Neural crest cell (in vitro differentiated cells): ENCODE measurements at regions not wholly inside any gene's neighbourhood (a gene's known extent, or its start where the extent isn't known, plus 50 kb on each side); places are given as distances from the start of the nearest gene placed in this dataset.

Experiments
- DNase-seq: peaks from one replicate; pipeline ENCODE4 v3.0.0; 2021; ENCODE audit warnings: low read depth, mixed read lengths, low spot score
- H3K27ac Mint-ChIP-seq: one replicate; pipeline ENCODE4 v1.8.0; 2021; ENCODE audit warnings: mild to moderate bottlenecking, mixed read lengths; ENCODE audit not compliant: unreplicated experiment
- H3K27me3 Mint-ChIP-seq: 2 replicates; pipeline ENCODE4 v1.8.0; 2021; ENCODE audit warnings: low read depth, mild to moderate bottlenecking, mixed read lengths
- H3K36me3 Mint-ChIP-seq: 2 replicates; pipeline ENCODE4 v1.8.0; 2021; ENCODE audit warnings: low read depth, mild to moderate bottlenecking, mixed read lengths
- H3K4me1 Mint-ChIP-seq: 2 replicates; pipeline ENCODE4 v1.8.0; 2021; ENCODE audit warnings: mixed read lengths
- H3K4me3 Mint-ChIP-seq: one replicate; pipeline ENCODE4 v1.8.0; 2021; ENCODE audit warnings: mild to moderate bottlenecking, mixed read lengths
- H3K9me3 Mint-ChIP-seq: 2 replicates; pipeline ENCODE4 v1.8.0; 2021; ENCODE audit warnings: mixed read lengths
- CTCF ChIP-seq: fragments of 200-600 bp; sonication (generic); conservative IDR thresholded peaks from 2 replicates; pipeline ENCODE4 v1.5.0; 2021; ENCODE audit warnings: antibody characterized with exemption, mild to moderate bottlenecking

- Mint-ChIP-seq H3K27me3 (no peaks in the 10 kb centered on the region), H3K36me3 (no peaks in the 10 kb centered on the region), H3K4me1 (peaks cover 4% of the 10 kb centered on the region), H3K4me3 (no peak overlapping the region), H3K27ac (no peak overlapping the region), H3K9me3 (peaks cover 3% of the 10 kb centered on the region)
- TF ChIP-seq CTCF: no peak
- no peak for DNase-seq
Observed at GRCh38 chr3:153624310-153625030, 462.4 kb downstream of the RAP2B start.

GRCh38 chr3:153625506-153625905 is 463.5 kb downstream of the RAP2B start:
- Mint-ChIP-seq H3K9me3 (peaks cover 3% of the 10 kb centered on the region), H3K4me3 (no peak overlapping the region), H3K36me3 (no peaks in the 10 kb centered on the region), H3K27me3 (no peaks in the 10 kb centered on the region), H3K4me1 (peaks cover 4% of the 10 kb centered on the region), H3K27ac (no peak overlapping the region)
- no peak for TF ChIP-seq CTCF
- DNase-seq: no peak

- peaks cover 4% of the 10 kb centered on the region for H3K4me1 Mint-ChIP-seq
- no peaks in the 10 kb centered on the region for H3K27me3 Mint-ChIP-seq
- no peak for DNase-seq
- H3K4me3 Mint-ChIP-seq: no peak overlapping the region
- H3K36me3 Mint-ChIP-seq: no peaks in the 10 kb centered on the region
- TF ChIP-seq CTCF: no peak
- no peaks in the 10 kb centered on the region for H3K9me3 Mint-ChIP-seq
- H3K27ac Mint-ChIP-seq: no peak overlapping the region
Observed at GRCh38 chr3:153626158-153626557, 464.1 kb downstream of the RAP2B start.

GRCh38 chr3:153628591-153628990 is 466.6 kb downstream of the RAP2B start:
- no peak for TF ChIP-seq CTCF
- Mint-ChIP-seq H3K4me1 (no peaks in the 10 kb centered on the region), H3K9me3 (no peaks in the 10 kb centered on the region), H3K27ac (no peak overlapping the region), H3K36me3 (no peaks in the 10 kb centered on the region), H3K4me3 (no peak overlapping the region), H3K27me3 (no peaks in the 10 kb centered on the region)
- no peak for DNase-seq

GRCh38 chr3:153629148-153629547 is 467.1 kb downstream of the RAP2B start:
- H3K9me3 Mint-ChIP-seq: no peaks in the 10 kb centered on the region
- no peak overlapping the region for H3K27ac Mint-ChIP-seq
- H3K4me3 Mint-ChIP-seq: no peak overlapping the region
- H3K4me1 Mint-ChIP-seq: no peaks in the 10 kb centered on the region
- no peak for TF ChIP-seq CTCF
- no peak for DNase-seq
- no peaks in the 10 kb centered on the region for H3K36me3 Mint-ChIP-seq
- no peaks in the 10 kb centered on the region for H3K27me3 Mint-ChIP-seq
